ENCODE measurements at regions not wholly inside any gene's neighbourhood (a gene's known extent, or its start where the extent isn't known, plus 50 kb on each side); places are given as distances from the start of the nearest gene placed in this dataset.

DNA sequence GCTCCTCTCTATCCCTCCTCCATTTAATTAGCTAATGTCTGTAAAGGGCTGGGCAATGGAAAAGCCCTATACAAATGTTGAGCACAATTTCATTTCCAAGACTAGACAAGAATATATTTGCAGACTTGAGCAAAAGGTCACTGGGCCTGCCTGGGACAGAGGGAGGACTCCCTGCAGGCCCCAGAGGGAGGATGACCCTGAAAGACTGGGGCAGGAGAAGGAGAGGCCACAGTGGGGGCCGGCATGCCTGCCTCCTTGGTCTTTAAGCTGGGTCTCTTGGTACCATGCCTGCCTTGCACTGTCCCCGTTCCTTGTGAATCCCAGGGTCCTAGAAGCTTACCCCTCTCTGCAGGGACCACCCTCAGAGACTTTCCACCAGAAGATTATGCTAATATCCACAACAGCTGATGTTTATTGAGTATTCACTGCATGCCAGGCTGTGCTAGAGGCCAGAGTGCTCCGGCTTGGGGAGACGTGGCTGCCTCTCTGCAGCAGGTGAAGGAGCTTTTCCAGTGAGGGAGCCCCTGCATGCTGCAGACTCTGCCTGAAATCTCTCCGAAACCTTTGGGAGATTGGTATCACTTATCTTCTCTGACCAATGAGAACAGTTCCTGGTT lies 72.7 kb upstream of the HSPA9 start:
- no peak overlapping the region for H3K4me3 ChIP-seq (ENCODE audit: low read depth, low read length)

DNA sequence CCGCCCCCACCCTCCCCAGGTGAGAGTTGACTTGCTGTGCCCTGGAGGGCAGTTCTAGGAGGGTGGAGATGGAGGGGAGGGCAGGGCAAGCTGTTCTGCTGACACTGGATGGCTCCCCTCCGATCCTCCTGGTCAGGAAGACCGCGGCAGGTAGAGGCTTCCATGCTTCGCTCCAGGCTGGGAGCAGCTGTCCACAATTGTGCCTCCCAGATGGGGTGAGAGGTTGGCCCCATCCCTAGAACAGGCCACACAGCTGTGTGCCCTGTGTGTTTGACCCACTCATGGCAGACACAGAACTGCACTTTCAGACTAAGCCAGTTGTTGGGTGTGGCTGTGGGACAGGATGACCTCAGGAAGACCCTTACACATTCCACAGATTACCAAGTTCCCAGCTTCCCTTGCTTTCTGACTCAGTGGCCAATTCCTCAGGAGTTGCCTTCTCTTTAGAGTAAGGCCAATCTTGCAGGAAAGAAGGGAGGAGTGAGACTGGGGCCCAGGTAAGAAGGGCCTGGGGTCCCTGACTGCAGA lies 72.1 kb upstream of the HSPA9 start:
- H3K4me3 ChIP-seq (ENCODE audit: low read depth, low read length), result no peak overlapping the region
- TF ChIP-seq, protein P1, sequence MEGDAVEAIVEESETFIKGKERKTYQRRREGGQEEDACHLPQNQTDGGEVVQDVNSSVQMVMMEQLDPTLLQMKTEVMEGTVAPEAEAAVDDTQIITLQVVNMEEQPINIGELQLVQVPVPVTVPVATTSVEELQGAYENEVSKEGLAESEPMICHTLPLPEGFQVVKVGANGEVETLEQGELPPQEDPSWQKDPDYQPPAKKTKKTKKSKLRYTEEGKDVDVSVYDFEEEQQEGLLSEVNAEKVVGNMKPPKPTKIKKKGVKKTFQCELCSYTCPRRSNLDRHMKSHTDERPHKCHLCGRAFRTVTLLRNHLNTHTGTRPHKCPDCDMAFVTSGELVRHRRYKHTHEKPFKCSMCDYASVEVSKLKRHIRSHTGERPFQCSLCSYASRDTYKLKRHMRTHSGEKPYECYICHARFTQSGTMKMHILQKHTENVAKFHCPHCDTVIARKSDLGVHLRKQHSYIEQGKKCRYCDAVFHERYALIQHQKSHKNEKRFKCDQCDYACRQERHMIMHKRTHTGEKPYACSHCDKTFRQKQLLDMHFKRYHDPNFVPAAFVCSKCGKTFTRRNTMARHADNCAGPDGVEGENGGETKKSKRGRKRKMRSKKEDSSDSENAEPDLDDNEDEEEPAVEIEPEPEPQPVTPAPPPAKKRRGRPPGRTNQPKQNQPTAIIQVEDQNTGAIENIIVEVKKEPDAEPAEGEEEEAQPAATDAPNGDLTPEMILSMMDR (IDR thresholded peaks at IDR 0.05; ENCODE audit: borderline replicate concordance, insufficient read depth, low read depth, low read length), result no peak

More for the DNA sequence above, 72.7 kb upstream of the HSPA9 start:
- TF ChIP-seq, protein P1 (IDR thresholded peaks at IDR 0.05; ENCODE audit: borderline replicate concordance, insufficient read depth, low read depth, low read length), result no peak

DNA sequence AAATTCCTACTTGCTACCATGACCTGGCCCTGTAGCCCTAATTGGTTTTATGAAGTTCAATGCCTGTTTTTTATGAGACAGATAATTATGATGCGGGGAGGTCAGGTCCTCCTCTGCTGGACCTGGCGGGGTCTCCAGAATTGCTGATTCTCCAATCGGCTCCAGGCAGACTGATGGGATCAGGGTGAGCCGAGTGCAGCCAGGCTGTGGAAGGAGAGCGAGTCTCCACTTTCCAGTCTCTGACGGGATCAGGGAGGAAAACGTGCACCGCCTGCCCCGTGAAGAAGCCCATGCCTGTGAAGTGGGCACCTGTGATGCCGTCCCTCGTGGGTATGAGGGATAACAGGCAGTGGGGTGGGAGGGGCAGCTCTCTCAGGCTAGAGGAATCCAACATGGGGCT lies 71.5 kb upstream of the HSPA9 start:
- no peak overlapping the region for H3K4me3 ChIP-seq (ENCODE audit: low read depth, low read length)
- TF ChIP-seq, protein P1 (IDR thresholded peaks at IDR 0.05; ENCODE audit: borderline replicate concordance, insufficient read depth, low read depth, low read length), result no peak

DNA sequence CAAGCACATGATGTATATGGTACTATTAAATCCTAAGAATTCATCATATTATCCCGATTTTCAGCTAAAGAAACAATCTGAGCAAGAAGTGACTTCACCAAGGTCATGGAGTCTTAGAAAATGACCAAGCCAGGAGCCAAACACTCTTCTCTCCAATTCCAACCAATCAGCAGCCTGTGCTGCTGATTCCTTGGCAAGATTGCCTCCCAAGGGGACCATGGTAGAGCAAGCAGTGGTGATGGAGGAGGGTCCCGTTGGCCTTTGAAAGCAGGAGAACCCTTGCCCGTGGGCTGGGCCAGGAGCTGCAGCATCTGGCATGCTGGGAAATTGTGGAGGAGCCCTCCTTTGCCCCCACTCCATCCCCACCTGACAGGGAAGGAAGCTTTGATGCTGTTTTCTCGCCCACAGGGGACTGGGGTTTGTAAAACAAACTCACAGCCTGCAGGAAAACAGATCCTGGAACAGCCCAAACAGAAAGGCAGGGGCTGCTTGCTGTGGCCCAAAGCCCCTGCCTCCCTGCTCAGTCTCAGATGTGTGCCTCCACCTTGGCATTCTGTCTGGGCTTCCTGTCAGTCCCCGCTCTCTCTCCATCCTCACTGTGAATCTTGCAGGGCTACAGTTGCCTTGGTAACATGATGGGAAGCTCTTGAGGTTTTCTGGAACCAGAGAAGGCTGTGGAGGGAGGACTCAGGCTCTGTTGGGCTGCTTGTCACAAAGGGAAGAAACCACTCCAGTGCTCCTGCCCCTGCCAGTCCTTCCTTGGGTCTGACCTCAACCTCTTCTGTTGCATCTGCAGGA lies 70.8 kb upstream of the HSPA9 start:
- TF ChIP-seq, protein P1 (IDR thresholded peaks at IDR 0.05; ENCODE audit: borderline replicate concordance, insufficient read depth, low read depth, low read length), result no peak
- no peak overlapping the region for H3K4me3 ChIP-seq (ENCODE audit: low read depth, low read length)

DNA sequence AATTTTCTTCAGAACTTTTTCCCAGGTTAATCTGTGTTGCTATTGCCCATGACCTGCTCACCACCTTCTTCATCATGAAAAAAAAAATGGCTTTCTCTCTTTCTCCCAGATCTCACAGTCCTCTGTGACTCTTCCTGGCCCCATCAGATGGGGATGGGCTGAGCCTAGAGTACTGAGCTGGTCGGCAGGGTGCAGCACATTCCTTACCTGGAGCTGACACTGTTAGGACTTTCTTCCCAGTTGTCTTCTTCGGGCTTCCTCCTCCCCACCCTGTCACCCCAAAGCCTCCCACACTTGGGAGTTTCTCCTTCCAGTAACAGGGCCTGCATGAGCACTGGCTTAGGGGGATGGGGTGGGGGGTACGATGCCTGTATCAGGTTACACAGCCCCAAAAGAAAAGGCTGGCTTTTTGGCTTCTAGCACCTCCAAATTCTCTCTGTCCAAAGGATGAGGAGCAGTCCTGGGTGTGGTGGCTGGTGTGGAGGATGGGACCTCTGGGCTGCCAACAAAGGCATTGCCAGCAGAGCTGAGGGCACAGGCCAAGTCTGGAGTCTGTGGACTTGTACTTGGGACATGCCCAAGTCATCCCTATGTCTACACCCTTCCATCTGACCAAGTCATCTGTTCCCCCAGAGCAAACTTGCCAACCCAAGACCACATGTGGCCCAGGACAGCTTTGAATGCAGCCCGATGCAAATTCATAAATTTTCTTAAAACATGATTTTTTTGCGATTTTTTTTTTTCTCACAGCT lies 68.0 kb upstream of the HSPA9 start:
- H3K4me3 ChIP-seq (ENCODE audit: low read depth, low read length), result no peak overlapping the region
- TF ChIP-seq, protein P1 (IDR thresholded peaks at IDR 0.05; ENCODE audit: borderline replicate concordance, insufficient read depth, low read depth, low read length), result no peak

DNA sequence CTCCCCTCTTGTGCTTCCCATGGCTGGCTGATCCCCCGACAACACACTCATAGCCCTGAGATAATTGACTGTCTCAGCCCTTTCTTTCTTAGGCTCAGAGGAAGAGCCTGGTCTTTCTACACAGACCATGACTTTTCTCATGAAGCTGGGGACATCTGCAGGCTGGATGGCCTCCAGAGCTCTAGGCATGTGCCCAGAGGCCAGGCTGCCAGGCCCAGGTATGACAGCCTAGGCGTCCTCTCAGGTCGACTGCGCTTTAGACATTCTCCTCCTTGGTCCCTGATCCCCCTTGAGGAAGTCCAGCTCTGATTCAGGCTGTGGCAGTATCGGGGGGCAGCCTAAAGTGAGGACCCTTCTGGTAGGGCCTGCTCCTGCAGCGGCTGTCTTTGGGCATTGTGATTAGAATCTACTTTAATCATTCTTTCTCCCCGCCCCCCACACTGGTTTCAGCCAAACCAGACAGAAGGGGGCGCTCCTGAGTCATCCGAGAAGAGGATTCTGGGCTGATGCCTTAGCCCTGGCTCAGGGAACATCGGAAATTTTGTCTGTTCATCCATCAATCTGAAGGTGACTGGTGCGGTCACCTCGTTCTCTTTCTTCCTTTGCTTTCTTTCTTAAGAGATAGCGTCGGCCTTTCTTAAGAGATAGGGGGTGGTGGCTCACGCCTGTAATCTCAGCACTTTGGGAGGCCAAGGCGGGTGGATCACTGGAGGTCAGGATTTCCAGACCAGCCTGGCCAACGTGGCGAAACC lies 66.5 kb upstream of the HSPA9 start:
- TF ChIP-seq, protein P1 (IDR thresholded peaks at IDR 0.05; ENCODE audit: borderline replicate concordance, insufficient read depth, low read depth, low read length), result peak; percentile 81
- no peak overlapping the region for H3K4me3 ChIP-seq (ENCODE audit: low read depth, low read length)
